Esophagus squamous epithelium (tissue), 5 donors: ENCODE measurements at regions not wholly inside any gene's neighbourhood (a gene's known extent, or its start where the extent isn't known, plus 50 kb on each side); places are given as distances from the start of the nearest gene placed in this dataset.
"Not testable (repeated sequence)": the region's sequence is repeated elsewhere in the genome, so short reads cannot be mapped to it uniquely, and the experiment has no call there.

Experiments
- DNase-seq: peaks from one replicate; lab custom pipeline; 2025; lab: John Stamatoyannopoulos, UW
- H3K27ac ChIP-seq, 4 donors: fragments of 200-600 bp; sonication (generic); one replicate each; pipeline ENCODE4 v1.5.1; 2016 to 2019; ENCODE audit warnings: mild to moderate bottlenecking in 1 of 4
- H3K27me3 ChIP-seq, 4 donors: fragments of 200-600 bp; sonication (generic); 1 replicate in 3 of 4; 2 replicates in 1 of 4; pipeline versions ENCODE4 v1.5.1 to v1.6.0; 2017 to 2021; ENCODE audit warnings: antibody characterized with exemption in 1 of 4
- H3K36me3 ChIP-seq, 3 donors: fragments of 200-600 bp; sonication (generic); one replicate each; pipeline ENCODE4 v1.5.1; 2016 to 2019
- H3K4me1 ChIP-seq, 3 donors: fragments of 200-600 bp; sonication (generic); one replicate each; pipeline ENCODE4 v1.5.1; 2017 to 2019
- H3K4me3 ChIP-seq, 4 donors: fragments of 200-600 bp; sonication (generic); 1 replicate in 3 of 4; 2 replicates in 1 of 4; pipeline ENCODE4 v1.5.1; 2016 to 2019; ENCODE audit warnings: mild to moderate bottlenecking in 2 of 4, moderate library complexity in 1 of 4
- H3K9me3 ChIP-seq, 3 donors: fragments of 200-600 bp; sonication (generic); one replicate each; pipeline ENCODE4 v1.5.1; 2016 to 2019
- POLR2A ChIP-seq, 4 donors: fragments of 450-650 bp; IDR thresholded peaks; one replicate each; pipeline ENCODE4 v1.6.1; 2017; ENCODE audit warnings: antibody characterized with exemption in 4 of 4, mild to moderate bottlenecking in 4 of 4, moderate library complexity in 3 of 4
- WGBS, 2 donors: methylation state at CpG; one replicate each; pipeline ENCODE4 v1.1.5; 2018; 5-methylcytosine and 5-hydroxymethylcytosine counted together
- intact Hi-C: fragments of 100-400 bp; cut with DNase I; formaldehyde crosslinking; loops from one replicate; pipeline ENCODE4 v1.15.0; 2022
- TF ChIP-seq, protein P1 (sequence below), 6 experiments: fragments of 450-650 bp in 4 of 6; fragments of 200-600 bp in 2 of 6; sonication (generic) in 2 of 6; IDR thresholded peaks; one replicate each; pipeline ENCODE4 v1.5.1; 2016 to 2019; ENCODE audit warnings: antibody characterized with exemption in 6 of 6, mild to moderate bottlenecking in 4 of 6, moderate library complexity in 4 of 6
- donor health status: DM: yes; HTN: yes; CAD: no.

- no peak overlapping the region for H3K4me3 ChIP-seq
- no peak for DNase-seq
- H3K36me3 ChIP-seq = no peaks in the 10 kb centered on the region
- peak overlapping the region in 1 of 4 donors; percentile 32 for H3K27ac ChIP-seq
- H3K27me3 ChIP-seq = peaks cover 0 to 6% (median 0%) of the 10 kb centered on the region in 4 donors
- 26% methylated on average over 5 of the region's 5 CpGs for WGBS, 2 donors
- H3K9me3 ChIP-seq = no peaks in the 10 kb centered on the region
- TF ChIP-seq POLR2A (IDR thresholded peaks at IDR 0.05) = no peak
- TF ChIP-seq, protein P1, sequence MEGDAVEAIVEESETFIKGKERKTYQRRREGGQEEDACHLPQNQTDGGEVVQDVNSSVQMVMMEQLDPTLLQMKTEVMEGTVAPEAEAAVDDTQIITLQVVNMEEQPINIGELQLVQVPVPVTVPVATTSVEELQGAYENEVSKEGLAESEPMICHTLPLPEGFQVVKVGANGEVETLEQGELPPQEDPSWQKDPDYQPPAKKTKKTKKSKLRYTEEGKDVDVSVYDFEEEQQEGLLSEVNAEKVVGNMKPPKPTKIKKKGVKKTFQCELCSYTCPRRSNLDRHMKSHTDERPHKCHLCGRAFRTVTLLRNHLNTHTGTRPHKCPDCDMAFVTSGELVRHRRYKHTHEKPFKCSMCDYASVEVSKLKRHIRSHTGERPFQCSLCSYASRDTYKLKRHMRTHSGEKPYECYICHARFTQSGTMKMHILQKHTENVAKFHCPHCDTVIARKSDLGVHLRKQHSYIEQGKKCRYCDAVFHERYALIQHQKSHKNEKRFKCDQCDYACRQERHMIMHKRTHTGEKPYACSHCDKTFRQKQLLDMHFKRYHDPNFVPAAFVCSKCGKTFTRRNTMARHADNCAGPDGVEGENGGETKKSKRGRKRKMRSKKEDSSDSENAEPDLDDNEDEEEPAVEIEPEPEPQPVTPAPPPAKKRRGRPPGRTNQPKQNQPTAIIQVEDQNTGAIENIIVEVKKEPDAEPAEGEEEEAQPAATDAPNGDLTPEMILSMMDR (IDR thresholded peaks at IDR 0.05) = no peak
- intact Hi-C loops = no loop called here
- H3K4me1 ChIP-seq = peaks cover 0 to 22% (median 5%) of the 10 kb centered on the region in 3 donors
Measured at GRCh38 chr14:22282949-22283348, 306.1 kb downstream of the DAD1 start.

- H3K36me3 ChIP-seq = no peaks in the 10 kb centered on the region
- H3K27me3 ChIP-seq = peaks cover 0 to 6% (median 0%) of the 10 kb centered on the region in 4 donors
- 16 to 23% methylated on average over 5 of the region's 5 CpGs for WGBS, 2 donors
- H3K9me3 ChIP-seq = no peaks in the 10 kb centered on the region
- DNase-seq = no peak
- intact Hi-C loops = no loop called here
- H3K4me3 ChIP-seq = no peak overlapping the region
- no peak for TF ChIP-seq POLR2A (IDR thresholded peaks at IDR 0.05)
- TF ChIP-seq, protein P1 (IDR thresholded peaks at IDR 0.05) = no peak
- peak overlapping the region in 1 of 4 donors; percentile 32 for H3K27ac ChIP-seq
- peaks cover 0 to 22% (median 5%) of the 10 kb centered on the region in 3 donors for H3K4me1 ChIP-seq
Measured at GRCh38 chr14:22282417-22282816, 306.6 kb downstream of the DAD1 start.

DNA sequence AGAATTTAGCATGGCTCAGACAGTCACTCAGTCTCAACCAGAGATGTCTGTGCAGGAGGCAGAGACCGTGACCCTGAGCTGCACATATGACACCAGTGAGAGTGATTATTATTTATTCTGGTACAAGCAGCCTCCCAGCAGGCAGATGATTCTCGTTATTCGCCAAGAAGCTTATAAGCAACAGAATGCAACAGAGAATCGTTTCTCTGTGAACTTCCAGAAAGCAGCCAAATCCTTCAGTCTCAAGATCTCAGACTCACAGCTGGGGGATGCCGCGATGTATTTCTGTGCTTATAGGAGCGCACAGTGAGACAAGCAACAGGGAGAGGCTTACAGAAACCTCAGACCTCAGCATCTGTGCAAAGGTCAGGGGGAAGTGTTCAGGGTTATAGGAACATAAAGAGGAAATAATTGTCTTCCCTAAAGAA lies 307.6 kb downstream of the DAD1 start:
- intact Hi-C loops, H3K9me3 ChIP-seq, H3K4me3 ChIP-seq, H3K27ac ChIP-seq, H3K36me3 ChIP-seq, DNase-seq: not testable (repeated sequence)
- Histone ChIP-seq H3K27me3 (peaks cover 0 to 11% (median 0%) of the 10 kb centered on the region in 4 donors), H3K4me1 (peaks cover 0 to 22% (median 5%) of the 10 kb centered on the region in 3 donors)
- WGBS, 2 donors = 49 to 74% methylated on average over 5 to 6 of the region's 7 CpGs

DNA sequence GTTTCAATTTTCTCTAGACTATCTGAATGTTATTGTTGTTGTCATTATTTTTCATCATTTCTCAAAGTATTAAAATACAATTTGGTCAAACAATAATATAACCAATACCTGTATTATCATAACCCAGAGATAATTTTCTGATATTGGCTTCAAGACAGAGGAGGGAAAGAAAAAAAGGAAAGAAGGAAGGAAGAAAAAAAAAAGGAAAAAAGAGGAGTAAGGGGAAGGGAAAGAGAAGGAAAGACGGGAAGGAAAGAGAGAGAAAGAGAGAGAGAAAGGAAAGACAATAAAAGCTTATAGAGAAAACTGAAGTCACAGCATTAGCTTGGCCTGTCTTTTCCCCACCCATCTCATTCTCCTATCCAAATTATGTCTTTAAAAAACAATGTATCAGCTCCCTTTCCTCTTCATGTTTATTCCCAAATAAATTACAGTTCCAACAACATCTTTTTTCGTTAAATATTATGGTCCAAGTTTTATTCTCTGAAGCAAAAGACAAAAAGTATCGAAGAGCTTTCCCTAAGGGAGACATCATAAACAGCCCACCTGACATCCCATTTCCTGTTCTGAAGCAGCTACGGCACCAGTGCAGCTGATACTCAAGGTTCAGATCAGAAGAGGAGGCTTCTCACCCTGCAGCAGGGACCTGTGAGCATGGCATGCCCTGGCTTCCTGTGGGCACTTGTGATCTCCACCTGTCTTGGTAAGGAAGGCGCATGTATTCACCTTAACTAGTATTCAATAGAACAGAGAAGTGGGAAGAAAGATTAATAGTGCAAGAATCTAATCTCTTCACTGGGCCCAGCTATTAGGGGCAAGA lies 308.3 kb downstream of the DAD1 start:
- intact Hi-C loops = no loop called here
- no peak overlapping the region for H3K4me3 ChIP-seq
- H3K36me3 ChIP-seq = no peaks in the 10 kb centered on the region
- 66 to 68% methylated on average over 5 of the region's 5 CpGs for WGBS, 2 donors
- peaks cover 0 to 22% (median 5%) of the 10 kb centered on the region in 3 donors for H3K4me1 ChIP-seq
- TF ChIP-seq, protein P1 (IDR thresholded peaks at IDR 0.05) = no peak
- TF ChIP-seq POLR2A (IDR thresholded peaks at IDR 0.05) = no peak
- no peak overlapping the region for H3K27ac ChIP-seq
- no peak for DNase-seq
- H3K9me3 ChIP-seq = no peaks in the 10 kb centered on the region
- H3K27me3 ChIP-seq = peaks cover 0 to 17% (median 0%) of the 10 kb centered on the region in 4 donors

DNA sequence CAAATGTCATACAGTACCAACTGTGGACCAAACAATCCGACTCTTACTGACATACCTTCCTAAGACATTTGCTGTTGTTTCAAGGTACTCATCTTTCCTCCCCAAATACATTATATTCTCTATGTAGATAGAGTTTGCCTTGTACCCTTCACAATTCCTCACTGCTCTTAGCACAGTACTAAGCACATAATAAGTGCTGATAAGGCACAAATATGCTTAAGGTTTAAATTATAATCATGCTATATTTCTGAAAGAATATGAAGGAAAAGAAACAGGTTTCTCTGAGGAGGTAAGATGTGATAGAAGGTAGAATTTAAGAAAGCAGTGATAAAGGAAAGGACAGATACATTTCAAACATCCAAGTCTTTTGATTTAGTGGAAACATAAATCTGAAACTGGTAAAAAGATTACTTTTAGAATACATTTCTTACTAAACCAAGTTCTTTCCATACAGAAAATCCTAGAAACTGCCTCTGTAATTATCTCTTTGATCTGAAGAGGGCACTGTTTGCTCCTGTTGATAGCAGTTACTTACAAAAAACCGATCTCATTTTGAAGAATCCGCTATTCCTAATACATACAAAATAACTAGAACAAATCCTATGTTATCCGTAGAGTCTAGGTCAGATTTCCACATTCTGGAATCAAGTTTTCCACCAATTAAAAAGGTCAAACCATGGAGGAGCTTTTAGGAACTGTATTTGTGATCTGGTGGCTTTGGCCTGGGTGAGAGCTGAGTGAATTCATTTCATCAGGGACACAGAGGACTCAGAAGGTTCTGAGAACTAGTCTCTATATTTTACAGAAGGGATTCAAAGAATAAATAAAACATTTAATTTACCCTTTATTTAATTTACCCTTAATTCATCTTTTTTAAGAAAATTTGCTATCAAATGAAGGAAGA lies 311.9 kb downstream of the DAD1 start:
- intact Hi-C loops = no loop called here
- WGBS, 2 donors = 41 to 43% methylated on average over 4 of the region's 4 CpGs
- no peak for DNase-seq
- H3K4me1 ChIP-seq = peaks cover 0 to 10% (median 0%) of the 10 kb centered on the region in 3 donors
- H3K4me3 ChIP-seq = no peak overlapping the region
- no peak for TF ChIP-seq POLR2A (IDR thresholded peaks at IDR 0.05)
- TF ChIP-seq, protein P1 (IDR thresholded peaks at IDR 0.05) = peak in 4 of 6 experiments; percentile 26 to 55 (median 44)
- H3K9me3 ChIP-seq = no peaks in the 10 kb centered on the region
- peaks cover 0 to 17% (median 0%) of the 10 kb centered on the region in 4 donors for H3K27me3 ChIP-seq
- H3K27ac ChIP-seq = no peak overlapping the region
- H3K36me3 ChIP-seq = no peaks in the 10 kb centered on the region
